Stimulated activated naive CD4-positive, alpha-beta T cell treated with Interleukin-2 at 50 U/mL for 16 hours (primary cell): ENCODE measurements at regions not wholly inside any gene's neighbourhood (a gene's known extent, or its start where the extent isn't known, plus 50 kb on each side); places are given as distances from the start of the nearest gene placed in this dataset.
"Not testable (repeated sequence)": the region's sequence is repeated elsewhere in the genome, so short reads cannot be mapped to it uniquely, and the experiment has no call there.

Source experiments
- DNase-seq: peaks from one replicate; lab custom pipeline; 2025; lab: John Stamatoyannopoulos, UW

DNA sequence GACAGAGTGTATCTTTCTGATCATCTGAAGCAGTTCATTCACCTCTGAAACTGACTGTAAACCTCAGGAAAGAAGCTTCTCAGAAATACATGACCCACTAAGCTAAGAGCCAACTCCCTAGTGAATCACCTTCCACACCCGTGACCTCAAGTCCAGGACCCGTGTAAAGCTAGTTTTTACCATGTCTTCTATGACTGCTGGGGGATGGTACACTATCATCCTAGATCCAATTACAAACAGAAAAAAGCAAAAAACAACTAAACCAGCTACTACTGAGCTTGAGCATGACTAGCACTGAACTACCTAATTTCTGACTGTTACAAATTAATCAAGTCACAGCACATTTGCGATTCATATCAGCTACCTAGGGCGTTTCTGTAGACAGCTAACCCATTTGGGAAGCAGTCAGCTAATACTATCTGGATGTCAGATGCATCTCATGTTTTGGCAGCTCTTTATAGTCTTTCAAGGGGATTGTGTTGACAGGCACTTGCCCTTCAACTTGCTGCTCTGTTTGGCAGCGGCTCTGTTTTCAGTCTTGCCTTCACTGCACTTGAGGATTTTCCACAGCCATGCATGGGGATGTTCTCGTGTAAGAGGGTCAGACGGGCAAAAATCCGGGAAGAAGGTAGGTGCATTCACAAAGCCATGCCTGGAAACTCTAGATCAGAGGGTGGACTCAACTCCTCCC lies 350.3 kb downstream of the ANAPC1 start:
- not testable (repeated sequence) for DNase-seq

DNA sequence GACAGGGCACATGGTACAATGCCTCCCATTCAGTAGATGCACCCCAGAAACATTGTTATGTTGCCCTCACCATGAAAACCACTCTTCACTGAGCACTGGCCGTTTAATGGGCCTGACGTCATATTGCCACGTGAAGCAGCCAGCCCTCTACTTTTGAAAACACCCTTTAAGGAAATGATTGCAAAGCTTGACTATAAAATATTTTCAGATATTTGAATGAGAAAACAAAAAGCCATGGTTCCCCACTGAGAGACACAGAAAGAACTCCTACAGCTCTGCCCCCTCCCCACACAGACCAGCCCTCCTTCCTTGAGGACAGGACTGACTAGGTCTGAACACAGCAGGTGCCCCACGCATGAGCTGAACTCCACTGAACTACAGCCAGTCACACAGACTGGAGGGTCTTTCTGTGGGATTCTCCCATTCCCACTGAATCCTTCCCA lies 349.1 kb downstream of the ANAPC1 start:
- no peak for DNase-seq

DNA sequence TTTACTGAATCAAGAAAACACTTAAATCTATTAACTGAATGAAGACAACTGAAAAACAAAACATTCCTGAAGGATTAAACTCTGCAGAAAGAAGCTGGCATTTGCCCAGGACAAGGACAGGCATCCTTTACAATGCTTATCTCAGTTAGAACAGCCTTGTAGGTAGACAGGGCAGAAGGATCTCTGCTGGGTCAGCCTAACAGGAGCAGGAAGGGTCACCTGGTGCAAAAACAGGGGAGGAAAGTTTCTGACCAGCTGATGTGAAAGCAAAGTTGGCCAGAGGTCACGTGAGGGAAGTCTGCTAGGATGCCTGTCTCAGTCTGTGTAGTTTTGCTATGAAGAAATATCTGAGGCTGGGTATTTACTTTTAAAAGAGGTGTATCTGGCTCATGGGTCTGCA lies 348.6 kb downstream of the ANAPC1 start:
- DNase-seq: no peak

DNA sequence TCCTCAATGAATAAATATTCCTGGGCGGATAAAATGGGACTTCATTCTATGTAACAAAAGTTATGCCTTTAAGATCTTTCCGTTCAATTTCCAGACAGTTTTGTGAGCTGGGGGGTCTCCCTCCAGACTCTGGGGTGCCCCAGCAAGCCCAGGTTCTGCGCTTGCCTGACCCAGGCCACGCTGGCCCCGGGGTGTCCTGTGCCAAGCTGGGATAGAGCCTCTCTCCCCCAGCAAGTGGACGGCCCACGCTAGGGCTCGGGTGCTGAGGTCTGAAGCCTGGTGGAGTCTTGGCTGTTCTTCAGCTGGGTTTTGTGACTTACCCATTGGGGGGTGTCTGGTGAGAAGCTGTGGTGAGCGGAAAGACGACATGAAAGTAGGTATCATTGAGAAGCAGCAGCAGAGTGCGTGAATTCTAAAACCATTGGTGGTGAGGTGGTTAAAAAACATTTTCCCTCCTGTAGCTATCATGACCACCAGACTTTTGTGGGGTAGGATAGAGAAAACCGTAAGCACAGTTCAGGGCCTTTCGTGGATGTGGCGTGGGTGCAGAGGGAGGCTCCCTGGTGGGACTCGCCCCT lies 346.8 kb downstream of the ANAPC1 start:
- no peak for DNase-seq

DNA sequence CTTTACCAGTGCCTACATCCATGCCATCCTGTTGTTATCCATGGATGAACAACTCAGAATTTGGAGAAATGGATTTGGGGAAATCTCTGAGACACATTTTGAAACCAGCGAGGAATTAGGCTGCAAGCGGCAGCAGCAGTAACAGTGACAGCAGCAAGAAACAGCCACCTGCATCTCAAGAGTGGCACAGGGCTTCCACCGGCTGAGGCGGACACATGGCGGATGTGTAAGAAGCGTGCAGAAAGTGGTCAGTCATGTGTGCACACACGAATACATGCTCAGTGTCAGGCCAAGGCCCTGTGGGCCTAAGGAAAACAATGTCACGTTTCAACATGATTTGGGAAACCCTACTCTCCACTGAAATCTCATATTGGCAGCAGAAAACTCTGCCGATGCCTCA lies 344.0 kb downstream of the ANAPC1 start:
- DNase-seq: not testable (repeated sequence)

DNA sequence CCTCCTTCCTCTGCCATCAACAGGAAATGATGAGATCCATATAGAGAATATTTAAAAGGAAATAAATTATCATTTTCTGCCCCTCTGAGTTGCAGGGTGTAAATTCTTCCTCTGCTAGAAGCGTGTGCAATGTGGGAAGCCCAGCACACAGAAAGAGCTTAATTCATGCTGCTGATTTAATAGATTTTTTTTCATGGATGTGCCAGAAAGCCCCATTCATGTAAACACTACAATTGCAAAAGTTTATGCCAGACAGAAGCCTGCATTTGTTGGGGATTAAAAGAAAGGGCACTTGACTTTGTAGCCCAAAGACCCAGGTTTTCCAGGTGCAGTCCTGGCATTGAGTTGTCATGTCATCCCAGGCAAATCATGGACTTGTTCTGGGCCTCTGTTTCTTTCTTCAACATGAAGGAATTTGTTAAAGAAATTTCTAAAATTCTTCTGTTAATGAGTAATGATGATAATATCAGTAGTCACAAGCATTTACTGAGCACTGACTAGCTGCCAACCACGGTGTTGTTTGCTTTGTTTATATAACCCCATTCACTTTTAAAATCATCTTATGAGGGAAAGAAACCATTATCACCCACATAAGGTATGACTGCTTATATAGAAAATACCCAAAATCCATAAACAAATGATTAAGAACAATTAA lies 341.7 kb downstream of the ANAPC1 start:
- DNase-seq: not testable (repeated sequence)

DNA sequence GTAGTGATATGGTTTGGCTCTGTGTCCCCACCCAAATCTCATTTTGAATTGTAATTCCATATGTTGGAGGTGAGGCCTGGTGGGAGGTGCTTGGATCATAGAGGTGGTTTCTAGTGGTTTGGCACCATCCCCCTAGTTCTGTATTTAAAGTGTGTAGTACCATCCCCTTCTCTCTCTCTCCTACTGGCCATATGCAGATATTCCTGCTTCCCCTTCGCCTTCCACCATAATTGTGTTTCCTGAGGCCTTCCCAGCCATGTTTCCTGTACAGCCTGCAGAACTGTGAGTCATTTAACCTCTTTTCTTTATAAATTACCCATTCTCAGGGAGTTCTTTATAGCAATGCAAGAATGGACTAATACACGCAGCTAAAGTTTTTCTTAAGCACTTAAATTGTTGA lies 340.0 kb downstream of the ANAPC1 start:
- DNase-seq: not testable (repeated sequence)

DNA sequence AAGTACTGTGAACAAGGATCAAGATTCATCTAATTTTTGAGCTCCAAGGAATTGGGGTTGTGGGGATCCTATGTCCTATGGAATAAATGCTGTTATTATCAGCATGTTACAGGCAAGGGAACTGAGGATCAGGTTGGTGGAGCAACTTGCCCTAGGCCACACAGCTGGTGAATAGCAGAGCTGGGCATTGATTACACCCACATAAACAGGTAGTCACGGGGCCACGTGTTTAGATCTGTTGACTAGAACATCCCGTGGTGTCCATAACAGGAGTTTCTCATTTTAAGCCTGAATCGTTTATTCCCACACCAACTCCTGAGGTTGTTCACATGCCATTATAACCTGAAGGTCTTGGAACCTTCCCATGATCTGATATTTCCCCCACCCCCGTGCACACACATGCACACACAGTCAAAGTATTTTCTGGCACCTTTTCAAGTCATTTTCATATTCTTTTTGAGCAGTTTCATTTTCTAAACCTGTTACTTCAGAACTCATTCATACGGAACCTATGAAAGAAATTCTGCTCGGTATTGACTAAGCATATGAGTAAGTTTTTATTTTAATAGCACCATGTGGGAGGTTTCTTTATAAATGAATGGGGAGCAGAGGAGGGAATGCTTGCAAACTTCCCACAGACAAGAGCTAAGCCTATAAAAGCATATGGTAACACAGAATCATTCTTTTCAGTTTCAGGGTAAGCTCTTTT lies 338.1 kb downstream of the ANAPC1 start:
- peak; percentile 30 for DNase-seq

DNA sequence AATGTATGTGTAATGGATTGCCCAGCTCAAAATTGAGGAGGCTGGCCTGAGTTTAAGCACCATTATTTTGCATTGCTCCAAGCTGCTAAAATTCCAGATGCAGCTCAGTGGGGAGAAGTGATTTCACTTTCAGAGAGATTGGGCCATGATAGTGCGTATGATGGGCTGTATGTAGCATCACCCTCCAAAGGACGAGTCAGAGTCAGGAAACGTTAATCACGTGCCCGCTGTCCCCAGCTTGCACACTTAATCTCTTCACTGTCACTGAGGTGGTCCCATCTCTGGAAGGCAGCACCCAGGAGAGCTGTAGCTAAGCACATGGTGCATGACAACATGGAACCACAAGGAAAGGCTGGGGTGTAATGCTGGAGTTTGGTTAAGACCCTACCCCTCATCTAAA lies 337.4 kb downstream of the ANAPC1 start:
- not testable (repeated sequence) for DNase-seq

DNA sequence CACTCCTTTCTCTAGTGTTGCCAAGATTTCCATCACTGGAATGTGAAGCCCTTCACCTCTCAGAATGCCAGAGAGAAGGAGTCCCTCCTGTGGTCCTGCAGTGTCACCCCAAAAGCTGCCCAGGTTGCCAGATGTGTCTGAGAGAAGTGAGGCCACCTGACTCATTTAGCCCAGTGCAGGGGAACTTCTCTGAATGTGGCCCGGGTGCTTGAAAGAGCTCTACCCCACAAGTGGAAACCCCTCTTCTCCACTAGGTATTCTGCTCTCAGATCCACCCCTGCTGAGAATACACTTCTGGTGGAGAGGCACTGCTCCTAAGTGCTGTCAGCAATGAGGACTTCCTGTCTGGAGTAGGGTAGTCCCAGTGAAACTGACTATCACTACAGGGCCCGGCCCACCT lies 334.8 kb downstream of the ANAPC1 start:
- not testable (repeated sequence) for DNase-seq

DNA sequence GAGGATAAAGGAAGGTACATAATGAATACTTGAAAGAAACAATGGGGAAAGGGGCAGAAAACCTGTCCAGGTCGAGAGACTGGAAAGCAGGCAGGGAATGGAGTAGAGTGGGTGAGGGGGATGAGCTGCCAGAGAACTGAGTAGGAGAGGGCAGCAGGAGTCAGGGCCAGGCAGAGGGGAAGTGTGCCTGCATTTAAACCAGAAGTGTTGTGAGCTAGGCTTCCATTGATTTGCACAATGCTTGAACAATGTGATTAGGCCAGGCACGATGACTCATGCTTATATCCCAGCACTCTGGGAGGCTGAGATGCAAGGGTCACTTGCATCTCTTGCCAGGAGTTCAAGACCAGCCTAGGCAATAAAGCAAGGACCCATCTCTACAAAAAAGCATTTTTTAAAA lies 332.6 kb downstream of the ANAPC1 start:
- not testable (repeated sequence) for DNase-seq

DNA sequence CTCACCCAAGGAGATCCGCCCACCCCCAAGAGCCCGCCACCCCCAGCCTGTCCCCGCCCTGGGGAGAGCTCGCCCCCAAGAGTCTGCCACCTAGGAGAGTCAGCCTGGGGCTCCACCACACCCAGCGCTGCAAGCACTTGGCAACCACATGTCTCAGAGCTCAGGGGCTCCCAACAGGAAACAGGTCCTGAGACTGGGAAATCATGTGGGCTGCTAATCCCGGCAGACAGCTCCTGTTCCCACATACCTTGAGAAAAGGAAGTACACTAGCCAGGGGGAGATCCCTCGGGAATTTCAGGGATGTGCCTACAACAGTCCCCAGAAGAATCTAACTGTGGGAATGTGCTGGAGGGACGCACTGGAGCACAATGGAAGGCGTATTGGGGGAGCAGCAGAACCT lies 331.4 kb downstream of the ANAPC1 start:
- not testable (repeated sequence) for DNase-seq

DNA sequence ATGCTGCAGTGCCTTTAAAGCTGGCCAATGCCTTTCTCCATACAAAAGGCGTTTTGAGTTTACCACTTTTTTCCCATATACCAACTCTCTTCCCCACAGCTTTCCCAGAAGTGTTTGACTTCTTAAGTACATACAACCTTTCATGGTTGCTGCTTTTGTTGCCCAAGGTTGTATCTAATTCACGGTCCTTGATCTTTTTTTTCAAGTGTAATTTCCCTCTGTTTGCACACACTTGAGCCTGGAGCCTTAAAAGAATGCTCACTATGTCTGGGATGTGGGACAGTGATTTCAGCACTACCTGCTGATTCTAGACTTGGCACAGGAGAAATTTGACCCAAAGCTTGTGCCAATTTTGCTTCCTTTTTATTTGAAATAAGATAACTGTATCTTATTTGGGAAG lies 324.7 kb downstream of the ANAPC1 start:
- not testable (repeated sequence) for DNase-seq

DNA sequence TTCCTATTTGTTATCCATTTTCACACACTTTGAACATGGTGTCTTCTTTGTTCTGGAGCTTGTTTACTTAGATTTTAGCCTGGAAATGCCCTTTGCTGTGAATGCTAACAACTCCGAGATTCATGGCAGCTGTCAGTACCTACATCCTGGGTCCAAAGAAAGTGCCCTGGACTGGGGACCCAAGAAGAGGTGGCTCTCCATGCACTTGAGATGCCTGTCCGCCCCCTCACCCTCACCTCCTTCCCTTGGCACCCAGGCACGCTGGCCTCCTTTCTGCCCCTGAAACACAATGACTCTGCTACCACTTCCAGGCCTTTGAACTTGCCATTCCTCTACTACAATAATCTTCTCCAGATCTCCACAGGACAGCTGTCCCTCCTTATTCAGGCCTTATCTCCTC lies 324.2 kb downstream of the ANAPC1 start:
- DNase-seq: not testable (repeated sequence)

DNA sequence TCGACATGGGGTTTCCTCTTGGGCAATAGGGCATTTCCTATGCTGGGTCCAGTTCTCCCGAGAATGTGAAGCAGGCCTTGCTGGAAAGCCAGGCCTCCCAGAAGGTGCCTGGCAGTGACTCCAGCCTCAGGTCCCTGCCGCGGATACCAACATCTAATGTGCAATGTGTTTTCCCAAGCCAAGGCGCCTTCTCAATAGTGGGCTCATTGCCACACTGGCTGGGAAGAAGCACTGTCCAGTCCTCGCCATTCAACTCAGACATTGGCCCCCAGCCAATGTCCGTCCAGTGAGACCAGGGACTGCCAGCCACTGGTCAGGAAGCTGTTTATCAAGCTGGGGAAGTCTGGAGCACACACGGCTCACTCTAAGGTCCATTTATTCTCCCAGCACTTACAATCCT lies 317.9 kb downstream of the ANAPC1 start:
- DNase-seq: not testable (repeated sequence)

DNA sequence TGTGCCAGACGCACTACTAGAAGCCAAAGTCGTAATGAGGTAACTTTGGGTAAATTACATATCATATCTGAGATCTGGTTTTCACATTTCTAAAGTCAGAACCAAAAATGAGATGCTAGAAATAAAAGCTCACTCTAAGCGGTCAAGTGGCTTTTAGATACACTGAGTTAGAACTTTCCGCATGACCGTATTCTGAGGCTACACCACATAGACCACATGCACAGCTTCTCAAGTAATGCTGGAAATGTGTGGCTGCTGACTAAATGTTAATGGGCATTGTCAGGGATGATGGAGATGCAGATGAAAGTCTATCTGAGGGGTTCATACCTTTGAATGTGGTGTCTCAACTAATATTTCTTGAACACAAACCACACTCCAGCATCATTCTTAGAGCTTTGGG lies 316.8 kb downstream of the ANAPC1 start:
- not testable (repeated sequence) for DNase-seq

DNA sequence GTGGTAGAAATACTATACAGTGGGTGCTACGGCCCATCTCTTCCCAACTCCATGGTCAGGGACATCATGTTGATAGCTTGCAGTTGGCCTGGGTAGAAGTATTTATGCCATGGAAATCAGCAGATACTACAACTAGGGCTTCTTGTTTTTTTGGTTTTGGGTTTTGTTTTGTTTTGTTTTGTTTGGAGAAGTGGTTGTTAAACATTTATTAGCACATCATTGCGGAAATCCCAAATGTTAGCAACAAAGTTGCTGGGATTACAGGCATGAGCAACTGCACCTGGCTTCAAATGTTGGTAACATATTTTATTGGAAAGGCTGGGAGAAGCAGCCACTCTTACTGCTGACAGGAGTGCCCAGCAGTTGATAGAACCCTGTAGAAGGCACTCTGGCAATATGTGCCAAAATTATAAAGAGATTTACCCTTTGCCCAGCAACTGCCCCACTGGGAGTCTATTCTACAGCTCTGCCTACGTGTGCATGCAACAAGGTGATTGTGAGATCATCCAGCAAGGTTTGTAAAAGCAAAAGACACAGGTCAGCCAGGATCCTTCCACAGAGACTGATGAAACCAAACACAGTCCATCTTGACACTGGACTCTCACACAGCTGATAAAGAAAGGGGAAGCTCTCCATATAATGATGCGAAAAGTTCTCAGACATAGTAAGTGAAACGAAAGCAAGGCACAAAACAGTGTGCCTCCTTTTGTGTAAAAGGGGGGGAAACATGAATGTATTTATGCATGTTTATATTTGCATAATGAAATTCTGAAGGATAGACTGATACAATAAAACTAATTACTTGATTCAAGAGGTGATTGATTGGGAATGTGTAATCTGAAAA lies 314.4 kb downstream of the ANAPC1 start:
- DNase-seq: not testable (repeated sequence)

DNA sequence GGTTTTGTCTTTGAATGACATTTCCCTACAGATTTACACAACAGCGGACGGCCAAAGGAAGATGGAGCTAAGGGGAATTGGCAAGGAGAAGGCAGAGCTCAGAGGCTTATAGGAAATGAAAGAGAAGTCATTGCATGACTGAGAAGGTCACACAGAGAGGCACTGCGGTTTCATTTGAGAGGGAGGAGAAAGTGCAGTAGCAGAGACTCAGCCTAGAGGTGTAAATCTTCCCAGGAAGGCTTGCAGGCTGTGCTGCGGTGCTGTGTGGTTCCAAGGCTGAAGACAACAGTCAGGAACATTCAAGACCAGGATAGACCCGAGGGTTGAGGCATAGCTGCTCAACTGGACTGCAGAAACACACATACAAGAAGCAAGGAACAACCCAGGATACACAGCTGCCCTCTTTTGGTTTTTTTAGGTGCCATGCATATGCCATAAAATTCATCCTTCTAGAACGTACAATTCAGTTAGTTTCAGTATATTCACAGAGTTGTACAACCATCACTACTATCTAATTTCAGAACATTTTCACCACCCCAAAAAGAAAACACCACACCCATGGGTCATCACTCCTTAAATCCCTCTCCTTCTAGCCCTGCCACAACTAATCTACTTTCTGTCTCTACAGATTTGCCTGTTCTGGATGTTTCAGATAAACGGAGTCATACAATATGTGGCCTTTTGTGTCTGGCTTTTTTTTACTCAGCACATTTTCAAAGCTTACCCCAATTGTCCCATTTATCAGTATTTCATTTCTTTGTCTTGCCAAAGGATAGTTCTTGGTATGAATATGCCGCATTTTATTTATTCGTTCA lies 313.5 kb downstream of the ANAPC1 start:
- DNase-seq: not testable (repeated sequence)

DNA sequence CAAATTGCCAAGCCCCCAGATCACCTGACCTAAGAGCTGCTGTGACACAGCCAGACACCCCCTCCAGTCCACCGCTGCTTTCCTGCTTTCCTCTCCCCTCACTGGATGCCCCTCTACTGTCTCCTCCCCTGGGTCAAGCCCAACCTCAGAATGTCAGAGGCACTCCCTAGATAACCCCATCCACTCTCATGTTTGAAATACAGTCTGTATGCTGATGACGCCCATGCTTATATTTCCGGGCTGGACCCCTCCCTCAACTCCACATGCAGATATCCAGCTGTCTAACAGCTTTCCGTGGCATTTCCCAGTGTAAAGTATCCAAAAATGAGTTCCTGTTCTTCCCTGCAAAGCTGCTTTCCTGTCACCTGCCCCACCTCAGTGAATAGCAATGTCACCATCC lies 309.2 kb downstream of the ANAPC1 start:
- DNase-seq: not testable (repeated sequence)

DNA sequence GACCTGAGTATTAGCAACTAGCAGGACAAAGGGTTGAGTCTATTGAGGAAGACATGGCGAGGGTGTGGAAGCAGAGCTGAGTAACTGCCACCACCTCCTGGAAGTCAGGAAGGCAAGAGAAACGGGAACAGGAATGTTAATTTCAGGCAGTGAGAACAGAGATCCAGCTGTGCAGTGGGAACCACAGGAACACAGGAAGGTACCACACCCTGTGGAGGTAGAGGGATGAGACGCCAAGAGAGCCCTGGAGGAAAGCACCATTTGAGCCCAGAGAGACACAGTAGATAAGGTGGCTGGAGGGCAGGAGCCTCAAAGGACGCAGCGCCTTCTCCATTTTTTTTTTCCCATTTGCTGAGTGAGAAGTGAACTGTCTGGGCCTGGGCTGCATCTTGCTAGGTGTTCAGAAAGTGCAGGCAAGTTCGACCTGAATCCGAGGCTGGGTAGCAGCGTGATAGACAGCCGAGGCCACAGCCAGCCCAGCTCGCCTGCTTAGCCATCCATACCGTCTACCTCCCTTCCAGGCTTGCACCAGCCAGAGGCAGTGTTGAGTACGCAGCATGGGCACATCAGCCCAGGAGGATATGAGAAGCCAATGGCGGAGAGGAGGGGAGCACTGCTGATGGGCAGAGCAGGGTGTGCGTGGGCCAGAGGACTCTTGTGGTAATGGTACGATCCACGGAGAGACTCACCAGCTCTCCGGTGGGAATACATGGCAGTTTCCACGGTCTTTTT lies 306.7 kb downstream of the ANAPC1 start:
- DNase-seq: not testable (repeated sequence)
